ENCODE measurements at regions not wholly inside any gene's neighbourhood (a gene's known extent, or its start where the extent isn't known, plus 50 kb on each side); places are given as distances from the start of the nearest gene placed in this dataset.
"Not testable (repeated sequence)": the region's sequence is repeated elsewhere in the genome, so short reads cannot be mapped to it uniquely, and the experiment has no call there.

GRCh38 chr1:95903060-95903459 is 669.0 kb downstream of the RWDD3 start:
- no peak for DNase-seq (ENCODE audit: low read depth in 2 of 2)

- no peak for DNase-seq (ENCODE audit: low read depth in 2 of 2)
Measured at GRCh38 chr1:95905818-95906395, 671.9 kb downstream of the RWDD3 start.

GRCh38 chr1:95911739-95912138 is 677.7 kb downstream of the RWDD3 start:
- DNase-seq (ENCODE audit: low read depth in 2 of 2) = not testable (repeated sequence)

- no peak for DNase-seq (ENCODE audit: low read depth in 2 of 2)
Measured at GRCh38 chr1:95916616-95917015, 682.6 kb downstream of the RWDD3 start.

- DNase-seq (ENCODE audit: low read depth in 2 of 2) = no peak
Measured at GRCh38 chr1:95924684-95925083, 690.7 kb downstream of the RWDD3 start.

GRCh38 chr1:95926331-95926730 is 692.3 kb downstream of the RWDD3 start:
- DNase-seq (ENCODE audit: low read depth in 2 of 2) = no peak

GRCh38 chr1:95927061-95927460 is 693.1 kb downstream of the RWDD3 start:
- DNase-seq (ENCODE audit: low read depth in 2 of 2) = no peak

GRCh38 chr1:95935719-95936118 is 701.7 kb downstream of the RWDD3 start:
- DNase-seq (ENCODE audit: low read depth in 2 of 2) = no peak

- DNase-seq (ENCODE audit: low read depth in 2 of 2) = no peak
Measured at GRCh38 chr1:95941121-95941798, 707.2 kb downstream of the RWDD3 start.

GRCh38 chr1:95948023-95948422 is 714.0 kb downstream of the RWDD3 start:
- no peak for DNase-seq (ENCODE audit: low read depth in 2 of 2)

GRCh38 chr1:95951371-95952102 is 717.5 kb downstream of the RWDD3 start:
- no peak for DNase-seq (ENCODE audit: low read depth in 2 of 2)

GRCh38 chr1:95953015-95953414 is 719.0 kb downstream of the RWDD3 start:
- no peak for DNase-seq (ENCODE audit: low read depth in 2 of 2)

- no peak for DNase-seq (ENCODE audit: low read depth in 2 of 2)
Measured at GRCh38 chr1:95954585-95954984, 720.6 kb downstream of the RWDD3 start.

- DNase-seq (ENCODE audit: low read depth in 2 of 2) = no peak
Measured at GRCh38 chr1:95956215-95956614, 722.2 kb downstream of the RWDD3 start.

- no peak for DNase-seq (ENCODE audit: low read depth in 2 of 2)
Measured at GRCh38 chr1:95957748-95958147, 723.7 kb downstream of the RWDD3 start.

- DNase-seq (ENCODE audit: low read depth in 2 of 2) = no peak
Measured at GRCh38 chr1:95966866-95967265, 732.9 kb downstream of the RWDD3 start.

- no peak for DNase-seq (ENCODE audit: low read depth in 2 of 2)
Measured at GRCh38 chr1:95974586-95974985, 740.6 kb downstream of the RWDD3 start.

- DNase-seq (ENCODE audit: low read depth in 2 of 2) = no peak
Measured at GRCh38 chr1:95982711-95983110, 738.9 kb upstream of the PTBP2 start.

- no peak for DNase-seq (ENCODE audit: low read depth in 2 of 2)
Measured at GRCh38 chr1:95983831-95984230, 737.8 kb upstream of the PTBP2 start.

- DNase-seq (ENCODE audit: low read depth in 2 of 2) = no peak
Measured at GRCh38 chr1:95984798-95985374, 736.7 kb upstream of the PTBP2 start.

- DNase-seq (ENCODE audit: low read depth in 2 of 2) = no peak
Measured at GRCh38 chr1:95990033-95990432, 731.6 kb upstream of the PTBP2 start.

GRCh38 chr1:95991787-95992520 is 729.6 kb upstream of the PTBP2 start:
- DNase-seq (ENCODE audit: low read depth in 2 of 2) = no peak

Measured in stimulated activated CD4-positive, alpha-beta T cell treated with anti-CD3 and anti-CD28 coated beads, Interleukin-15, amount 100 ng/mL, for 48 hours (primary cell).